H1 (cell line): ENCODE measurements at regions not wholly inside any gene's neighbourhood (a gene's known extent, or its start where the extent isn't known, plus 50 kb on each side); places are given as distances from the start of the nearest gene placed in this dataset.

Source experiments
- CTCF ChIA-PET: fragments of 300-600 bp; sonication (Branson Sonifier 250); formaldehyde crosslinking; loops from one replicate; lab custom pipeline; 2021; ENCODE audit not compliant: partially characterized antibody; lab: Charles Lee
- POLR2A ChIA-PET: fragments of 300-600 bp; sonication (Branson Sonifier 250); formaldehyde crosslinking; loops from one replicate; lab custom pipeline; 2021; ENCODE audit warnings: inconsistent platforms; ENCODE audit not compliant: partially characterized antibody; lab: Charles Lee
- DNase-seq, 2 experiments: peaks; one replicate each; pipeline versions ENCODE4 v3.0.0 to v3.0.0-alpha.2; 2010 to 2022; ENCODE audit warnings: low spot score in 2 of 2, low read depth in 1 of 2, mixed read lengths in 1 of 2
- FAIRE-seq: peaks from 2 replicates; lab custom pipeline; 2011; peaks lifted over from hg19 to GRCh38; lab: Jason Lieb, UNC
- H2AFZ ChIP-seq: 2 replicates; pipeline ENCODE4 v1.8.1; 2012; ENCODE audit warnings: low read length, inconsistent platforms
- H2AK5ac ChIP-seq: 2 replicates; pipeline ENCODE4 v1.6.1; 2013; ENCODE audit warnings: low read depth, low read length
- H2BK120ac ChIP-seq: replicated peaks from 2 replicates; pipeline ENCODE3; 2013; ENCODE audit warnings: low read depth, low read length, inconsistent platforms
- H2BK12ac ChIP-seq: 2 replicates; pipeline ENCODE4 v1.6.1; 2013; ENCODE audit warnings: low read depth, low read length
- H2BK15ac ChIP-seq: 2 replicates; pipeline ENCODE4 v1.6.1; 2013; ENCODE audit warnings: low read length
- H2BK20ac ChIP-seq: 2 replicates; pipeline ENCODE4 v1.6.1; 2013; ENCODE audit warnings: low read length
- H2BK5ac ChIP-seq: 2 replicates; pipeline ENCODE4 v1.6.1; 2013; ENCODE audit warnings: low read depth, low read length
- H3K14ac ChIP-seq: 2 replicates; pipeline ENCODE4 v1.6.1; 2013; ENCODE audit warnings: inconsistent platforms; ENCODE audit not compliant: insufficient read length
- H3K18ac ChIP-seq: 2 replicates; pipeline ENCODE4 v1.6.1; 2013; ENCODE audit warnings: low read length; ENCODE audit errors: extremely low read depth
- H3K23ac ChIP-seq: 2 replicates; pipeline ENCODE4 v1.6.1; 2013; ENCODE audit warnings: inconsistent platforms; ENCODE audit not compliant: insufficient read length
- H3K23me2 ChIP-seq: 2 replicates; pipeline ENCODE4 v1.6.1; 2013; ENCODE audit warnings: low read depth, low read length
- H3K27ac ChIP-seq: 2 replicates; pipeline ENCODE4 v1.6.1; 2011; ENCODE audit warnings: low read depth, low read length, inconsistent platforms
- H3K27me3 ChIP-seq, 4 experiments: replicated peaks in 1 of 4; 1 replicate in 1 of 4; 2 replicates in 3 of 4; pipeline versions ENCODE4 v1.6.1 to v1.8.1; 2011 to 2013; ENCODE audit warnings: low read length in 3 of 4, mild to moderate bottlenecking in 3 of 4, inconsistent platforms in 2 of 4, mixed read lengths in 2 of 4, moderate library complexity in 1 of 4; ENCODE audit not compliant: control insufficient read depth in 3 of 4, insufficient read depth in 3 of 4; ENCODE audit errors: extremely low read depth in 1 of 4
- H3K36me3 ChIP-seq, 4 experiments: 2 replicates each; pipeline versions ENCODE4 v1.6.1 to v1.8.1; 2011 to 2013; ENCODE audit warnings: mild to moderate bottlenecking in 4 of 4, low read length in 3 of 4, moderate library complexity in 2 of 4, control low read depth in 1 of 4, inconsistent platforms in 1 of 4; ENCODE audit not compliant: insufficient read depth in 4 of 4, control insufficient read depth in 2 of 4
- H3K4ac ChIP-seq: replicated peaks from 2 replicates; pipeline ENCODE3; 2013; ENCODE audit warnings: low read length, low read depth, mixed read lengths, inconsistent platforms; ENCODE audit not compliant: insufficient read length
- H3K4me1 ChIP-seq, 4 experiments: replicated peaks in 1 of 4; 1 replicate in 1 of 4; 2 replicates in 3 of 4; pipeline versions ENCODE4 v1.6.1 to v1.8.1; 2011 to 2013; ENCODE audit warnings: low read length in 3 of 4, inconsistent platforms in 2 of 4, mixed read lengths in 1 of 4; ENCODE audit not compliant: insufficient read depth in 4 of 4, control insufficient read depth in 3 of 4
- H3K4me2 ChIP-seq, 2 experiments: 2 replicates each; pipeline versions ENCODE4 v1.6.1 to v1.8.1; 2011 to 2013; ENCODE audit warnings: low read depth in 2 of 2, low read length in 2 of 2, control low read depth in 1 of 2, inconsistent platforms in 1 of 2, mild to moderate bottlenecking in 1 of 2; ENCODE audit not compliant: insufficient read depth in 1 of 2
- H3K4me3 ChIP-seq, 4 experiments: fragments of 200-600, 300-600 bp in 1 of 4; sonication (generic), shearing (Covaris generic), sonication (Bioruptor Twin) in 1 of 4; 2 replicates each; pipeline versions ENCODE4 v1.5.1 to v1.8.1; 2011 to 2016; ENCODE audit warnings: low read length in 4 of 4, low read depth in 3 of 4, control low read depth in 2 of 4, inconsistent platforms in 2 of 4, mild to moderate bottlenecking in 2 of 4, mixed read lengths in 1 of 4, moderate library complexity in 1 of 4; ENCODE audit not compliant: insufficient read depth in 2 of 4; ENCODE audit errors: extremely low read depth in 1 of 4
- H3K56ac ChIP-seq: replicated peaks from 2 replicates; pipeline ENCODE3; 2013; ENCODE audit warnings: low read depth, mild to moderate bottlenecking, mixed read lengths, low read length, inconsistent platforms; ENCODE audit not compliant: insufficient read length
- H3K79me1 ChIP-seq: 2 replicates; pipeline ENCODE4 v1.6.1; 2013; ENCODE audit warnings: low read depth, low read length, control low read depth
- H3K79me2 ChIP-seq, 2 experiments: 2 replicates each; pipeline versions ENCODE4 v1.6.1 to v1.8.1; 2012 to 2013; ENCODE audit warnings: low read length in 2 of 2, mild to moderate bottlenecking in 2 of 2, inconsistent platforms in 1 of 2; ENCODE audit not compliant: insufficient read depth in 2 of 2, control insufficient read depth in 1 of 2
- H3K9ac ChIP-seq, 4 experiments: replicated peaks in 1 of 4; 1 replicate in 1 of 4; 2 replicates in 3 of 4; pipeline versions ENCODE4 v1.6.1 to v1.8.1; 2011 to 2013; ENCODE audit warnings: low read depth in 3 of 4, low read length in 3 of 4, control low read depth in 2 of 4, mild to moderate bottlenecking in 2 of 4, moderate library complexity in 2 of 4, inconsistent platforms in 1 of 4; ENCODE audit errors: extremely low read depth in 1 of 4
- H3K9me3 ChIP-seq, 2 experiments: 2 replicates each; pipeline versions ENCODE4 v1.6.1 to v1.8.1; 2012 to 2013; ENCODE audit warnings: mild to moderate bottlenecking in 2 of 2, moderate library complexity in 2 of 2, control low read depth in 1 of 2, inconsistent platforms in 1 of 2, low read depth in 1 of 2, low read length in 1 of 2, mixed read lengths in 1 of 2; ENCODE audit not compliant: insufficient read depth in 2 of 2
- H4K20me1 ChIP-seq, 2 experiments: replicated peaks in 1 of 2; 2 replicates each; pipeline versions ENCODE3 to v1.8.1; 2011 to 2013; ENCODE audit warnings: inconsistent platforms in 2 of 2, low read length in 2 of 2, mild to moderate bottlenecking in 1 of 2; ENCODE audit not compliant: insufficient read depth in 2 of 2, control insufficient read depth in 1 of 2
- H4K5ac ChIP-seq: 2 replicates; pipeline ENCODE4 v1.6.1; 2013; ENCODE audit warnings: low read length, low read depth, mixed read lengths, inconsistent platforms; ENCODE audit not compliant: insufficient read length
- H4K8ac ChIP-seq: 2 replicates; pipeline ENCODE4 v1.8.0; 2013; ENCODE audit warnings: mild to moderate bottlenecking, moderate library complexity, low read length, inconsistent platforms; ENCODE audit not compliant: insufficient read depth; ENCODE audit errors: extremely low read depth
- H4K91ac ChIP-seq: replicated peaks from 2 replicates; pipeline ENCODE3; 2013; ENCODE audit warnings: low read length, mixed read lengths, inconsistent platforms; ENCODE audit not compliant: insufficient read length
- FOSL1 ChIP-seq: IDR thresholded peaks from 2 replicates; pipeline ENCODE4 v1.6.1; 2011; ENCODE audit warnings: mild to moderate bottlenecking, low read depth, low read length, moderate library complexity; ENCODE audit not compliant: insufficient read depth
- POU5F1 ChIP-seq: IDR thresholded peaks from 2 replicates; pipeline ENCODE4 v1.6.1; 2011; ENCODE audit warnings: low read depth, mild to moderate bottlenecking, low read length, moderate library complexity
- RAD21 ChIP-seq, 2 experiments: IDR thresholded peaks in 1 of 2; conservative IDR thresholded peaks in 1 of 2; 2 replicates each; pipeline ENCODE4 v1.6.1; 2011; ENCODE audit warnings: low read depth in 2 of 2, low read length in 2 of 2, improper control_type of control experiment in 1 of 2, inconsistent platforms in 1 of 2, mild to moderate bottlenecking in 1 of 2, moderate library complexity in 1 of 2
- SP1 ChIP-seq: IDR thresholded peaks from 2 replicates; pipeline ENCODE4 v1.6.1; 2011; ENCODE audit warnings: low read depth, low read length
- WGBS, 2 experiments: shearing (Covaris generic) in 1 of 2; methylation state at CpG; one replicate each; pipeline versions ENCODE4 v1.1.6 to v1.1.7; 2013 to 2015; ENCODE audit warnings: low lambda C conversion rate in 2 of 2, mixed read lengths in 2 of 2, inconsistent platforms in 1 of 2, low coverage in 1 of 2, missing lambda C conversion rate in 1 of 2; ENCODE audit not compliant: insufficient replicate concordance in 2 of 2, insufficient coverage in 1 of 2, insufficient read length in 1 of 2; ENCODE audit errors: extremely low coverage in 1 of 2, missing lambda C conversion rate in 1 of 2; 5-methylcytosine and 5-hydroxymethylcytosine counted together

- H3K18ac ChIP-seq = no peak overlapping the region
- ChIA-PET POLR2A (no interaction called here), CTCF (interaction anchor here (2.0 to 2.6 kb wide), 2 partner anchors 64 to 66 kb away, joined by 6 to 10 read pairs; no protein-coding TSS in a partner anchor)
- H3K14ac ChIP-seq = no peak overlapping the region
- H2BK12ac ChIP-seq = no peak overlapping the region
- no peak overlapping the region for H4K5ac ChIP-seq
- H3K36me3 ChIP-seq = no peaks in the 10 kb centered on the region
- no peak overlapping the region for H3K9ac ChIP-seq
- H3K79me1 ChIP-seq = no peaks in the 10 kb centered on the region
- no peak overlapping the region for H2AK5ac ChIP-seq
- H3K23me2 ChIP-seq = no peaks in the 10 kb centered on the region
- no peak overlapping the region for H3K4me3 ChIP-seq
- 82% methylated on average over 7 of the region's 7 CpGs; no CpG with 5 or more reads in 1 of the 2 experiments for WGBS, 2 experiments
- no peaks in the 10 kb centered on the region for H3K79me2 ChIP-seq
- H3K4ac ChIP-seq = no peak overlapping the region
- no peak overlapping the region for H4K8ac ChIP-seq
- H3K27me3 ChIP-seq = no peaks in the 10 kb centered on the region
- H3K27ac ChIP-seq = no peak overlapping the region
- no peak overlapping the region for H2BK5ac ChIP-seq
- DNase-seq (no peak), FAIRE-seq (no peak)
- H3K56ac ChIP-seq = no peak overlapping the region
- H3K23ac ChIP-seq = no peak overlapping the region
- no peak overlapping the region for H2BK120ac ChIP-seq
- no peak overlapping the region for H2BK20ac ChIP-seq
- H3K9me3 ChIP-seq = no peaks in the 10 kb centered on the region
- no peak overlapping the region for H3K4me2 ChIP-seq
- peaks cover 0 to 12% (median 5%) of the 10 kb centered on the region in 4 experiments; a peak in 5 of 7 replicates for H3K4me1 ChIP-seq
- no peak overlapping the region for H4K91ac ChIP-seq
- no peak overlapping the region for H2BK15ac ChIP-seq
- H4K20me1 ChIP-seq = no peaks in the 10 kb centered on the region
- H2AFZ ChIP-seq = no peak overlapping the region
- TF ChIP-seq SP1 = no peak
- TF ChIP-seq RAD21 (IDR thresholded peaks at IDR 0.05 in 1 of 2, conservative IDR thresholded peaks at IDR 0.05 in 1 of 2; ENCODE audit: low read depth in 2 of 2, low read length in 2 of 2) = no peak
- TF ChIP-seq POU5F1 = no peak
- no peak for TF ChIP-seq FOSL1
These were observed 196.3 kb downstream of the BCAS1 start for GRCh38 chr20:53874104-53874503.
